Renal pelvis (tissue), 1 donor: ENCODE measurements at regions not wholly inside any gene's neighbourhood (a gene's known extent, or its start where the extent isn't known, plus 50 kb on each side); places are given as distances from the start of the nearest gene placed in this dataset.
"Not testable (repeated sequence)": the region's sequence is repeated elsewhere in the genome, so short reads cannot be mapped to it uniquely, and the experiment has no call there.

Experiments used
- DNase-seq: peaks from one replicate; pipeline ENCODE4 v3.0.0-alpha.2; 2013

GRCh38 chr2:15681089-15681885 is 89.6 kb downstream of the DDX1 start:
- DNase-seq: no peak

- DNase-seq: no peak
These were observed 90.7 kb downstream of the DDX1 start for GRCh38 chr2:15682354-15682753.

GRCh38 chr2:15684161-15685039 is 92.7 kb downstream of the DDX1 start:
- DNase-seq: no peak

- DNase-seq: no peak
These were observed 93.5 kb downstream of the DDX1 start for GRCh38 chr2:15685143-15685542.

- no peak for DNase-seq
These were observed 95.0 kb downstream of the DDX1 start for GRCh38 chr2:15686643-15687042.

- DNase-seq: no peak
These were observed 95.6 kb downstream of the DDX1 start for GRCh38 chr2:15687243-15687642.

- no peak for DNase-seq
These were observed 96.1 kb downstream of the DDX1 start for GRCh38 chr2:15687720-15688119.

- DNase-seq: no peak
These were observed 97.4 kb downstream of the DDX1 start for GRCh38 chr2:15688924-15689568.

GRCh38 chr2:15689654-15690053 is 98.0 kb downstream of the DDX1 start:
- DNase-seq: no peak

- no peak for DNase-seq
These were observed 100.1 kb downstream of the DDX1 start for GRCh38 chr2:15691586-15692310.

GRCh38 chr2:15692551-15693377 is 101.1 kb downstream of the DDX1 start:
- DNase-seq: no peak

GRCh38 chr2:15693382-15693781 is 101.7 kb downstream of the DDX1 start:
- DNase-seq: no peak

- no peak for DNase-seq
These were observed 102.4 kb downstream of the DDX1 start for GRCh38 chr2:15693926-15694588.

GRCh38 chr2:15694589-15694986 is 102.9 kb downstream of the DDX1 start:
- DNase-seq: no peak

GRCh38 chr2:15695582-15696330 is 104.1 kb downstream of the DDX1 start:
- DNase-seq: no peak

GRCh38 chr2:15696606-15697170 is 105.0 kb downstream of the DDX1 start:
- DNase-seq: not testable (repeated sequence)

- no peak for DNase-seq
These were observed 108.5 kb downstream of the DDX1 start for GRCh38 chr2:15700131-15700530.

GRCh38 chr2:15700599-15701340 is 109.1 kb downstream of the DDX1 start:
- no peak for DNase-seq
